Duodenal mucosa (tissue), 2 donors: ENCODE measurements at regions not wholly inside any gene's neighbourhood (a gene's known extent, or its start where the extent isn't known, plus 50 kb on each side); places are given as distances from the start of the nearest gene placed in this dataset.

ENCODE experiments used
- H3K27ac ChIP-seq: one replicate; pipeline ENCODE4 v1.7.0; 2013; ENCODE audit warnings: low read depth, low read length
- H3K27me3 ChIP-seq, 2 donors: one replicate each; pipeline ENCODE4 v1.7.0; 2013; ENCODE audit warnings: low read length in 2 of 2, control low read depth in 1 of 2; ENCODE audit not compliant: insufficient read depth in 2 of 2, control insufficient read depth in 1 of 2
- H3K36me3 ChIP-seq, 2 donors: one replicate each; pipeline ENCODE4 v1.7.0; 2013; ENCODE audit warnings: low read length in 2 of 2, control low read depth in 1 of 2; ENCODE audit not compliant: insufficient read depth in 2 of 2, control insufficient read depth in 1 of 2
- H3K4me1 ChIP-seq, 2 donors: one replicate each; pipeline ENCODE4 v1.7.0; 2013; ENCODE audit warnings: low read length in 2 of 2, control low read depth in 1 of 2; ENCODE audit not compliant: insufficient read depth in 2 of 2, control insufficient read depth in 1 of 2
- H3K4me3 ChIP-seq, 2 donors: one replicate each; pipeline ENCODE4 v1.7.0; 2013; ENCODE audit warnings: low read length in 2 of 2, low read depth in 1 of 2
- H3K9ac ChIP-seq, 2 donors: one replicate each; pipeline ENCODE4 v1.7.0; 2013; ENCODE audit warnings: low read length in 2 of 2, low read depth in 1 of 2
- H3K9me3 ChIP-seq, 2 donors: one replicate each; pipeline ENCODE4 v1.7.0; 2013; ENCODE audit warnings: low read length in 2 of 2, control low read depth in 1 of 2; ENCODE audit not compliant: control insufficient read depth in 1 of 2

- Histone ChIP-seq H3K27me3 (peaks cover 0 to 5% of the 10 kb centered on the region in 2 donors), H3K36me3 (no peaks in the 10 kb centered on the region), H3K4me3 (no peak overlapping the region), H3K9ac (no peak overlapping the region), H3K27ac (no peak overlapping the region), H3K4me1 (no peaks in the 10 kb centered on the region), H3K9me3 (no peaks in the 10 kb centered on the region)
Measured at GRCh38 chr1:209454340-209454994, 129.0 kb upstream of the CAMK1G start.

DNA sequence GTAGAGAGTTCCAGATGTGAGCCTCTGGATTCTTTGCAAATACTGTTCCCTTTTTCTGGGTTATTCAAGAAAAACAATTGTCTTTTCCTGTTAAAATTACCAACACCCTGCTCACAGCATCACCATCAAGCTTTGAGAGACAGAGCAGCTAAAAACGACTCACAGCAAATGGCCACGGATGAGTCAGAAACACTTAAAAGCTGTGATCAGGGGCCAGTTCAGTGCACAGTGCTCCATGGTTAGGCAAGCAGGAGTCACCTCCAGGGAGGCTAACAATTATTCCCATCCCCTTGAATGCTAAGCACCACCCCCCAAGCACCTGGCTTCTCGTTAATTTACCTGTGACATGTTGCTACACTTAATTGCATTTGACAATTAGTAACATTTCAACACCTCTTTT, 128.4 kb upstream of the CAMK1G start:
- H3K4me1 ChIP-seq, result no peaks in the 10 kb centered on the region
- no peaks in the 10 kb centered on the region for H3K36me3 ChIP-seq
- H3K27me3 ChIP-seq, result peaks cover 0 to 5% of the 10 kb centered on the region in 2 donors
- H3K9me3 ChIP-seq, result no peaks in the 10 kb centered on the region
- no peak overlapping the region for H3K9ac ChIP-seq
- H3K27ac ChIP-seq, result no peak overlapping the region
- no peak overlapping the region for H3K4me3 ChIP-seq

DNA sequence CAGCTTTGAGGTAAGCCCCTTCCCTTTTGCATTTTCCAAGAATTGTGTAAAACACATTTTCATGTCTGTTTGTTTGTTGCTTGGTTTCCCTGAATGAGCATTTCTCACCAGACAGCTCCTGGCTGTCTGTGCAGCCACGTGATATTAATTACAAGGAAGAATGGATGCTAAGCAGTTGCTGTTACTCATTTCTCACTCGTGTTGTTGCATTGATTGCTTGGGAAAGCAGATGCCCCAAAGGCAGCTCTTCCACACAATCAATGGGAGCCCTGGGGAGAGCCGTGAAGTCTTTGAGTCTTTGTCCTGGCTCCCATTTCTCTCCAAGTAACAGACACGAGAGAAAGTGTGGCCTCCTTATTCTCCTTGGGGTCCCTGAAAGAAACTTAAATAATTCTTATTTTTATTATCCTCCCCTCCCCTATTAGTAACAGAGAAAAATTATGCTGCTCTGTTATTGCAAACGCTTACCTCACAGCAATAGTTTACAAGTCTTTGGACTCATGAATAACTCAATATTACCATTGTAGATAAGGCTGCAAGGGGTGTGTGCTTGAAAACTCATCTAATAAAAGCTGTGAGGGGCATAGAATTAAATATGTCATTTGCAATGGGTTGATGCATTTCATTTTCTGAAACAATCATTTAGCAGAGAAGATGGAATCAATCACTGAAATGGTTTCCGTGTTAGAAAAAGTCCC, 127.7 kb upstream of the CAMK1G start:
- Histone ChIP-seq H3K27ac (no peak overlapping the region), H3K27me3 (peaks cover 0 to 5% of the 10 kb centered on the region in 2 donors), H3K9me3 (no peaks in the 10 kb centered on the region), H3K4me3 (no peak overlapping the region), H3K4me1 (no peaks in the 10 kb centered on the region), H3K36me3 (no peaks in the 10 kb centered on the region), H3K9ac (no peak overlapping the region)

DNA sequence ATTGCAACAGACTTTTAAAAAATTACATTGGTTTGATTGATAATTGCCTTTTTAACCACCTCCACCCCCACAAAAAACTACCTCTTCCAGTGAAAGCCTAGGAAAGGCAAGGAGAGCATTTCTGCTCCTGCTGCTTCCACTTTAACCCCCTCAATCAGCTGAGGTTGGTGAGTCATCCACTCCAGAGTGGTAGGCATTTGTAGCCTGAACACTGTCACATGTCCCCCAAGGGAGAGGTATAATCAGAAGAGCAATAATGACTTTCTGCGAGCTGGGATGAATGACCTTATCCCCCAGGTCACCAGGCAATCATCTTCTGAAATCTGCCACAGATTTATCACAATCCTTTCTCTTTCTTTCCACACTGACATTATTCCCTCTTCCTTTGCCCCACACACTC, 126.6 kb upstream of the CAMK1G start:
- Histone ChIP-seq H3K4me1 (no peaks in the 10 kb centered on the region), H3K36me3 (no peaks in the 10 kb centered on the region), H3K27me3 (peaks cover 0 to 5% of the 10 kb centered on the region in 2 donors), H3K9ac (no peak overlapping the region), H3K9me3 (peaks cover 5 to 6% of the 10 kb centered on the region in 2 donors), H3K27ac (no peak overlapping the region), H3K4me3 (no peak overlapping the region)

DNA sequence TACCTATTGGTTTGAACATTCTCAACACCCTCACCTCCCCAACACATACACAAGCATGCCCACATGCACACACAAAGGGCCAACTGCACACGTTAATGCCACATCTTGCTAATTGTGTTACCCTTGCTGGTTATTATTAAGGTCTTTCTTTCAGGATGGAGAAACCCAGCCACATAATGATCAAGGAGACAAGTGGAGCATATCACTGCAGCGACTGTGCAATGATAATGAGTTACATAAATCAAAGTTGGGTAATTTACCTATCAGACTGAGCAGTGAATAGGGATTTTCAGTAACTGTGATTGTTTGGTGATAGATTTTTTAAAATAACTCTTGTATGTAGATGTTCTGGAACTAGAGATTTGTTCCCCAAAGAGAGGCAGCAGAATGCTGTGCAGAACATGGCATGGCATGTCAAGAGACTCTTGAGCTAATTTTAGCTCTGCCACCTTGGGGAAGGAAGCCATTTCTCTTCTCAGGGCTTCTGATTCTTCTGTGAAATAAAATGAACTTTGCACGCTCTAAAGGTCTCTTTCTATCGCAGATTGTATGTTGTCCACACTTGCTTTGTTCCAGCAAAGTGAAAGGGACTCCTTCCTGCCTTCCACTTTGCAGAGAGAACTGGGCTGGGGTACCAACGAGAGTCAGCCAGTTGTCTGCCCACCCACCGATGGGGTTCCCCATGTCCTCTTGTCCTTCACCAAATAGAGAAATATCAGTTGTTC, 126.0 kb upstream of the CAMK1G start:
- H3K9me3 ChIP-seq, result peaks cover 5 to 6% of the 10 kb centered on the region in 2 donors
- no peak overlapping the region for H3K4me3 ChIP-seq
- H3K4me1 ChIP-seq, result no peaks in the 10 kb centered on the region
- no peak overlapping the region for H3K27ac ChIP-seq
- H3K9ac ChIP-seq, result no peak overlapping the region
- no peaks in the 10 kb centered on the region for H3K36me3 ChIP-seq
- H3K27me3 ChIP-seq, result peaks cover 0 to 5% of the 10 kb centered on the region in 2 donors

DNA sequence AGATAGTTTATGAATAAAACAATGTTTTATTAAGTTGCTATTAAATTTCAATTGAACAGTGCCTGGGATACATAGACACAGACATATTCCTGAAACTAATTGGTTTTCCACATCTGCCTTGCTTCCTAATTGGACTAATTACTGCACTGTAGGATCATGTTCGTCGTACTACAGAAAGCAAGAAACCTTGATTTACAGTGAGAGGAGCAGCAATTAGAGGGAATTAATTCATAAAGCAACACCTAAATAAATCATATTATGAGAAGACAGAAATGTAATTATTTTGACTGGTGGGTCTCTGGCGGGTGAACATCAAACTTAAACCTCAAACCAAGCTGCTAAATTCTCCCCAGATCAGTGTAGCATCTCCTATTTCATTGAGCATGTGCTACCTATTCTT, 124.6 kb upstream of the CAMK1G start:
- H3K4me3 ChIP-seq, result no peak overlapping the region
- H3K27me3 ChIP-seq, result peaks cover 0 to 5% of the 10 kb centered on the region in 2 donors
- H3K9ac ChIP-seq, result no peak overlapping the region
- no peaks in the 10 kb centered on the region for H3K36me3 ChIP-seq
- no peaks in the 10 kb centered on the region for H3K4me1 ChIP-seq
- no peak overlapping the region for H3K27ac ChIP-seq
- H3K9me3 ChIP-seq, result peaks cover 5 to 6% of the 10 kb centered on the region in 2 donors

GRCh38 chr1:209461168-209461567, 122.3 kb upstream of the CAMK1G start:
- Histone ChIP-seq H3K27ac (no peak overlapping the region), H3K9me3 (peaks cover 5 to 6% of the 10 kb centered on the region in 2 donors), H3K4me1 (no peaks in the 10 kb centered on the region), H3K4me3 (no peak overlapping the region), H3K27me3 (peaks cover 0 to 5% of the 10 kb centered on the region in 2 donors), H3K9ac (no peak overlapping the region), H3K36me3 (no peaks in the 10 kb centered on the region)

- Histone ChIP-seq H3K4me1 (no peaks in the 10 kb centered on the region), H3K27ac (no peak overlapping the region), H3K36me3 (no peaks in the 10 kb centered on the region), H3K4me3 (no peak overlapping the region), H3K9ac (no peak overlapping the region), H3K27me3 (peaks cover 0 to 5% of the 10 kb centered on the region in 2 donors), H3K9me3 (peaks cover 5 to 6% of the 10 kb centered on the region in 2 donors)
Measured at GRCh38 chr1:209462433-209462832, 121.1 kb upstream of the CAMK1G start.

DNA sequence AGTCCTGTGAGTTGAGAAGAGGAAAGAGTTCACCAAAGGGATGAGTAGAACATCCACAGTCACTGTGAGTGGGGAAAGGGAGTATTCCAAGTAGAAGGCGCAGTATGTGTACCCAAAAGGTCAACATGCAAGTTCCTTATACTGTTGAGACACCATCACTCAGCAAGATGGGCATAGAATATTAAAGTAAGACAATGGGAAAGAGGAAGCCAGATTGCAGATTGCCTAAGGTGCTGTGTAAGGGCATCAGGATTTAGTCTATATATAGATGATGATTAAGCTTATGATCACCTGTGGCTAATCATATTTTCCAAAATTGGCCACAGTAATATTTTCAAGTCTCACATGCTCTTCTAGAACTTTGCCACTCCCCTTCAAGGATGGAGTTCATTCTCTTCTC, 120.1 kb upstream of the CAMK1G start:
- no peaks in the 10 kb centered on the region for H3K4me1 ChIP-seq
- H3K4me3 ChIP-seq, result no peak overlapping the region
- H3K9ac ChIP-seq, result no peak overlapping the region
- H3K36me3 ChIP-seq, result no peaks in the 10 kb centered on the region
- no peak overlapping the region for H3K27ac ChIP-seq
- H3K27me3 ChIP-seq, result peaks cover 0 to 3% of the 10 kb centered on the region in 2 donors
- H3K9me3 ChIP-seq, result peaks cover 5 to 6% of the 10 kb centered on the region in 2 donors

DNA sequence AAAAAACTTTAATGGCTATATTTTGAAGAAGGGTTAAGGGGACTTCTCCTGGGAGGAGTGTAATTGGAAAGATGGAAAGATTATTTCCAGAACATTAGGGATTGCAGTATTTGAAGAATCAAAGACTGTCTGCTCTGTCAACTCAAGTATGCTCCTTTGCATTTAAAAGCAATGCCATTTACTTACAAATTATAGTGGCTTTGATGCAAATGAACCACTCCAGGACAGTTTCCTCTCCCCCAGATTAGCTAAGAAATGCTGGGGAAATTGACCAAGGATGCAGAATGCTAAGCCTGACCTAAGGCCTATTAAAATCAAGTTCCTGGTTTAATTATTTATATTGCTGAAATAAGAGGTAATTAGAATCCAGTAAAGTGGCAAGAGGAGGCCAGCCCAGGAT, 110.5 kb upstream of the CAMK1G start:
- no peak overlapping the region for H3K27ac ChIP-seq
- H3K36me3 ChIP-seq, result no peaks in the 10 kb centered on the region
- H3K9ac ChIP-seq, result no peak overlapping the region

More for the DNA sequence above, 110.5 kb upstream of the CAMK1G start:
- no peaks in the 10 kb centered on the region for H3K27me3 ChIP-seq
- no peak overlapping the region for H3K4me3 ChIP-seq
- H3K9me3 ChIP-seq, result peaks cover 0 to 3% of the 10 kb centered on the region in 2 donors
- H3K4me1 ChIP-seq, result no peaks in the 10 kb centered on the region
